Liver (tissue), 3 donors: ENCODE measurements at regions not wholly inside any gene's neighbourhood (a gene's known extent, or its start where the extent isn't known, plus 50 kb on each side); places are given as distances from the start of the nearest gene placed in this dataset.

Source experiments
- HNF4A ChIP-seq, 2 donors: conservative IDR thresholded peaks; 2 replicates each; pipeline ENCODE4 v1.6.1; 2016; ENCODE audit warnings: antibody characterized with exemption in 2 of 2, mild to moderate bottlenecking in 2 of 2
- HNF4G ChIP-seq: IDR thresholded peaks from 2 replicates; pipeline ENCODE4 v1.6.1; 2016; ENCODE audit warnings: antibody characterized with exemption
- RXRA ChIP-seq, 2 donors: IDR thresholded peaks; 2 replicates each; pipeline ENCODE4 v1.6.1; 2017 to 2018; ENCODE audit warnings: antibody characterized with exemption in 2 of 2, mild to moderate bottlenecking in 1 of 2
- TF ChIP-seq, protein P1 (sequence below): fragments of 150-350 bp; IDR thresholded peaks from 2 replicates; pipeline ENCODE4 v1.5.1; 2017; ENCODE audit warnings: improper control_type of control experiment, low read depth, low read length; ENCODE audit not compliant: missing input control
- TF ChIP-seq, protein P2 (sequence below): IDR thresholded peaks from 2 replicates; pipeline ENCODE4 v1.6.1; 2016; ENCODE audit warnings: antibody characterized with exemption, mild to moderate bottlenecking
- TF ChIP-seq, protein P3 (sequence below): IDR thresholded peaks from 2 replicates; pipeline ENCODE4 v1.6.1; 2016; ENCODE audit warnings: antibody characterized with exemption
- donor health status: healthy.
- donor health status: healthy.

DNA sequence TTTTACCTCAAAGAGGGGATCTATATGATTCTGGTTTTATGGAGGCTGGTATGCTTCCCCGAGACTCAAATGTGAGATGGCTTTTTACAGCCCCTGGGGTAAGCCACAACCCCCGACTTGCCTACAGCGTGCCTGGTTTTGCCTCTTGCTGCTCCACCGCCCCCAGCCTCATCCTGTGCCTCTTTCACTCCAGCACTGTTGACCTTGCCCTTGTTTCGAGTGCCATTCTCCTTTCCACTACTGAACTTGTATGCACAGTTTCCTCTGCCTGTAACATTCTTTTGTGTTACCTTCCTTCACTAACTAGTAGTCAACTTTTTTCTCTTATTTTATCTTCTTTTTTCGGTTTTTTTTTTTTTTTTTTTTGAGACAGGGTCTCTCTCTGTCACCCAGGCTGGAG is 219.0 kb upstream of the ZBED5 start:
- TF ChIP-seq, protein P1, sequence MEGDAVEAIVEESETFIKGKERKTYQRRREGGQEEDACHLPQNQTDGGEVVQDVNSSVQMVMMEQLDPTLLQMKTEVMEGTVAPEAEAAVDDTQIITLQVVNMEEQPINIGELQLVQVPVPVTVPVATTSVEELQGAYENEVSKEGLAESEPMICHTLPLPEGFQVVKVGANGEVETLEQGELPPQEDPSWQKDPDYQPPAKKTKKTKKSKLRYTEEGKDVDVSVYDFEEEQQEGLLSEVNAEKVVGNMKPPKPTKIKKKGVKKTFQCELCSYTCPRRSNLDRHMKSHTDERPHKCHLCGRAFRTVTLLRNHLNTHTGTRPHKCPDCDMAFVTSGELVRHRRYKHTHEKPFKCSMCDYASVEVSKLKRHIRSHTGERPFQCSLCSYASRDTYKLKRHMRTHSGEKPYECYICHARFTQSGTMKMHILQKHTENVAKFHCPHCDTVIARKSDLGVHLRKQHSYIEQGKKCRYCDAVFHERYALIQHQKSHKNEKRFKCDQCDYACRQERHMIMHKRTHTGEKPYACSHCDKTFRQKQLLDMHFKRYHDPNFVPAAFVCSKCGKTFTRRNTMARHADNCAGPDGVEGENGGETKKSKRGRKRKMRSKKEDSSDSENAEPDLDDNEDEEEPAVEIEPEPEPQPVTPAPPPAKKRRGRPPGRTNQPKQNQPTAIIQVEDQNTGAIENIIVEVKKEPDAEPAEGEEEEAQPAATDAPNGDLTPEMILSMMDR: no peak
- TF ChIP-seq HNF4A (conservative IDR thresholded peaks at IDR 0.05) (no peak), HNF4G (no peak), RXRA (IDR thresholded peaks at IDR 0.05) (no peak)
- TF ChIP-seq, protein P2, sequence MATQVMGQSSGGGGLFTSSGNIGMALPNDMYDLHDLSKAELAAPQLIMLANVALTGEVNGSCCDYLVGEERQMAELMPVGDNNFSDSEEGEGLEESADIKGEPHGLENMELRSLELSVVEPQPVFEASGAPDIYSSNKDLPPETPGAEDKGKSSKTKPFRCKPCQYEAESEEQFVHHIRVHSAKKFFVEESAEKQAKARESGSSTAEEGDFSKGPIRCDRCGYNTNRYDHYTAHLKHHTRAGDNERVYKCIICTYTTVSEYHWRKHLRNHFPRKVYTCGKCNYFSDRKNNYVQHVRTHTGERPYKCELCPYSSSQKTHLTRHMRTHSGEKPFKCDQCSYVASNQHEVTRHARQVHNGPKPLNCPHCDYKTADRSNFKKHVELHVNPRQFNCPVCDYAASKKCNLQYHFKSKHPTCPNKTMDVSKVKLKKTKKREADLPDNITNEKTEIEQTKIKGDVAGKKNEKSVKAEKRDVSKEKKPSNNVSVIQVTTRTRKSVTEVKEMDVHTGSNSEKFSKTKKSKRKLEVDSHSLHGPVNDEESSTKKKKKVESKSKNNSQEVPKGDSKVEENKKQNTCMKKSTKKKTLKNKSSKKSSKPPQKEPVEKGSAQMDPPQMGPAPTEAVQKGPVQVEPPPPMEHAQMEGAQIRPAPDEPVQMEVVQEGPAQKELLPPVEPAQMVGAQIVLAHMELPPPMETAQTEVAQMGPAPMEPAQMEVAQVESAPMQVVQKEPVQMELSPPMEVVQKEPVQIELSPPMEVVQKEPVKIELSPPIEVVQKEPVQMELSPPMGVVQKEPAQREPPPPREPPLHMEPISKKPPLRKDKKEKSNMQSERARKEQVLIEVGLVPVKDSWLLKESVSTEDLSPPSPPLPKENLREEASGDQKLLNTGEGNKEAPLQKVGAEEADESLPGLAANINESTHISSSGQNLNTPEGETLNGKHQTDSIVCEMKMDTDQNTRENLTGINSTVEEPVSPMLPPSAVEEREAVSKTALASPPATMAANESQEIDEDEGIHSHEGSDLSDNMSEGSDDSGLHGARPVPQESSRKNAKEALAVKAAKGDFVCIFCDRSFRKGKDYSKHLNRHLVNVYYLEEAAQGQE: no peak
- TF ChIP-seq, protein P3, sequence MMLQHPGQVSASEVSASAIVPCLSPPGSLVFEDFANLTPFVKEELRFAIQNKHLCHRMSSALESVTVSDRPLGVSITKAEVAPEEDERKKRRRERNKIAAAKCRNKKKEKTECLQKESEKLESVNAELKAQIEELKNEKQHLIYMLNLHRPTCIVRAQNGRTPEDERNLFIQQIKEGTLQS: no peak
